GM21528 (cell line): ENCODE measurements at regions not wholly inside any gene's neighbourhood (a gene's known extent, or its start where the extent isn't known, plus 50 kb on each side); places are given as distances from the start of the nearest gene placed in this dataset.

Source experiments
- ATAC-seq: cut with Tn5 transposase; IDR thresholded peaks from one replicate; pipeline ENCODE4 v1.9.1; 2021; ENCODE audit warnings: mild to moderate bottlenecking, moderate library complexity; ENCODE audit not compliant: unreplicated experiment, low FRiP score

DNA sequence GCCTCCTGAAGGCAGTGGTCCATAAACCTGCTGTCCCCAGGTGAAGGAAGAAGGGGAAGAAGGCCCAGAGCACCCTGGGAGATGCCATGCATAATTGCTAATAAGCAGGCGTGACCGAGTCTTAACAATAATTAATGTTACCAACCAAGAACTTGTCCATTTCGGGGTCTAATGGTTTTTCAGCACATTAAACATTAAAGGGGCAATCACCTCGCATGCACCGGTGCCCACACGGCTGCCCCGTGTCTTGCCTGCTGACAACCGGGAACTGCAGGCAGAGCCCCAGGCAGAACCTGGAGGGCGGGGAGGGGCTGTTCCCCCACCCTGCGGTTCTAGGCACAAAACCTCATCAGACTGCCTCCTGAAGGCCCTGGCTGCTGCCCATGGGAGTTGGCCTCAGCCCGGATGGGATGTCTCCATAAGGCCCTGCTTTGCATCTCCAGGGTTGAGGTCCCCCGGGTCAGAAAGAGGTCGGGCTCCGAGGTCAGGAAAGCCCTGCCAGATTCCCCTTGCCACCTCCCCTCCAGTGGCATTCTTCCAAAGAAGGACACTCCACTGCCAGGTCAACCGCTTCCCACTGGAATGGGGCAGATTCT, 169.0 kb downstream of the BUD13 start:
- no peak for ATAC-seq

DNA sequence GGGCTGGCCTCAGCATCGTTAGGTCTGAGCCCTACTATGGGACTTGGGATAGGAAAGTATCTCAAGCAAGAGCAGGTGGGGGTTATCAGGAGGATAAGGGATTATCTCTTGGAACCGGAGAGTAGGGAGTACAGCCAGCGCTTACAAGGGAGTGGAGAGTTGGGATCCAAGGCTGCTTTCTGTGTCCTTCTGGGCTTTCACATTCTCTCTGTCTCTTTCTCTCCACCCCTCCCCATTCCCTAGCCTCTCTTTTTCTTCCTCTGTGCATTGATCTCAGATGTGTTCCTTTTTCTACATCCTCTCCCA, 170.2 kb downstream of the BUD13 start:
- no peak for ATAC-seq

DNA sequence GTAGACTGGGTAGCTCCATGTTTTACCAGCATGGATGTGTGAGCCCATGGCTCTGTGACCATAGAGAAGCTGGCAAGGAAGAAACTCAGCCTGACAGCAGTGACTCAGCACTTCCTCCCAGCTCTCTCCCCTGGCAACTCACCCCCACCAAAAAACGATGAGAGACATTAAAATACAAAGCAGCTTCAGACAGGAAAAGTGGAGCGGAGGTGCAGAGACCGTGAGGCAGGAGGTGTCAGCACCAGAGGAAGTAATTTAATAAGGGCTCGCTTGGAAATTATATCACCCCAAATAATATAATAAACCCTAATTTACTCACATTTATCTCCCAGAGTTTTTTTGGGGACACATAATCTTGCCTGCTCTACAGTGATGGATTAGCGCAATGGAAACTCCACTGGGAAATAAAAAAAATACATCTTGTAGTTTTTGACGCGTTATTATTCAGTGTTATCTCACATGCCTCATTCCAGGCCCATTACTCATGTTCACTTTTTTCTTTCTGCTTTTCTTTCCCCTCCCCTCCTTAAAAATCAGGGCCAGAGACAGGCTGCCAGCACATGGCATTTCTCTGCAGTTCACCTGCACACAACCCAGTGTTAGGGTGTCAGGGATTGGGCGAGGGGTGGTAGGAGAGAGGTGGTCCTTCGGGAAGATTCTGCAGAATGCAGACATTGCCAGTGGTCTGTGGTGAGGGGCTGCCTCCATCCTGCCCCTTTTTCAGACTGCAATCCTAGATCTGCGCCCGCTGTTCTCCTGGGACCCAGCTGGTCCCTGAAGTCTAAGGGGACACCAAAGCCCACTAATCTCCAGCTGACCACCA, 170.8 kb downstream of the BUD13 start:
- no peak for ATAC-seq

DNA sequence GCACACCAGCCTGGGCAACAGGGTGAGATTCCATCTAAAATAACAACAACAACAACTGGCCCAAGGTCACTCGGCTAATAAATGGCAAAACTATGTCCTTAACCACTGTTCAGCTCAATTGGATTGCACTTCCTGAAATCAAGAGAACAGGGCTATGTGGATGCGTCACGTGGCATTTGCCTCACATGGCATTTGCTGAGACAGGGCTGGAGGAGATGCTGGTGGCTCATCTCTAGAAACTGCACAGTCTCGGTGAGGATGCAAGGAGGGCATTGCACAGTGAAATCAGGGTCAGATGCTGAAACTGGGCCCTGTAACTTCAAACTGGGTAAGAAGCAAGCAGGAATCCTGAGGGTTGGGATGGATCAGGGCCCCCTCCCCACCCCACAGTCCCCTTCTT, 171.9 kb downstream of the BUD13 start:
- ATAC-seq, result no peak

DNA sequence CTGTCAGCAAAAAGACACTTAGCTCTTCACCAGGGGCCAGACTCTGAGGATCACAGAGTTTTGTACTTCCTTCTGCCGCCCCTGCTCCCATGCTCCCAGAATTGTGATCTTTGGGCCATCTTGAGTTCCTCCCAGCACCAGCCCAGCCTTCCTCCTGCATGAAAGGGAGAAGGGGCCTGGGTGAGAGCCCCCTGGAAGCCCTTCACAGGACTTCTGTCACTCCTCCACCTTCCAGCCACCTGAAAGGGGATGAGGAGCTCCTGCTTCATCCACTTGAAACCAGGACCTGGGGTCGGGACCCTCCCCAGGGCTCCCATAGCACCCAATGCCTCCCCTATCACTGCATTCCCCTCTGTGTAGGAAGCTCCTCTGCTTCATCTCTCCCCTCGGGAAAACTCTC, 174.2 kb downstream of the BUD13 start:
- no peak for ATAC-seq

DNA sequence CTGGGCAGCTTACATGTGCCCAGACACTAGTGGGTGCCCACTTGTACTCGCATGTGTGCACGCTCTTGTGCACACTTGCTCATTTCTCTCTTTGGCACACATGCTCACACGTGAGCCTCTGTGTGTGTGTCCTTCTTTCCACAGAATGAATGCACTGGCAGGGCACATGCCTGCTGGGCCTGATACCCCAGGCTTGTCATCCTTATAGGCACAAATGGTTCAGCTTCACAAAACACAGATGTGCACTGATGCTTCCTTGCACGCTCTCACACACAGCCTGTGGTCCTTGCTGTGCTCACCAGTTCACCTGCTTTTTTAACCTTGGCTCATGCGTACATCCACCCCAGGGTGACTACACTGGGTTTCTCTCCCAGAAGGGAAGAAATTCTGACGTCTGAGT, 174.8 kb downstream of the BUD13 start:
- ATAC-seq, result no peak

DNA sequence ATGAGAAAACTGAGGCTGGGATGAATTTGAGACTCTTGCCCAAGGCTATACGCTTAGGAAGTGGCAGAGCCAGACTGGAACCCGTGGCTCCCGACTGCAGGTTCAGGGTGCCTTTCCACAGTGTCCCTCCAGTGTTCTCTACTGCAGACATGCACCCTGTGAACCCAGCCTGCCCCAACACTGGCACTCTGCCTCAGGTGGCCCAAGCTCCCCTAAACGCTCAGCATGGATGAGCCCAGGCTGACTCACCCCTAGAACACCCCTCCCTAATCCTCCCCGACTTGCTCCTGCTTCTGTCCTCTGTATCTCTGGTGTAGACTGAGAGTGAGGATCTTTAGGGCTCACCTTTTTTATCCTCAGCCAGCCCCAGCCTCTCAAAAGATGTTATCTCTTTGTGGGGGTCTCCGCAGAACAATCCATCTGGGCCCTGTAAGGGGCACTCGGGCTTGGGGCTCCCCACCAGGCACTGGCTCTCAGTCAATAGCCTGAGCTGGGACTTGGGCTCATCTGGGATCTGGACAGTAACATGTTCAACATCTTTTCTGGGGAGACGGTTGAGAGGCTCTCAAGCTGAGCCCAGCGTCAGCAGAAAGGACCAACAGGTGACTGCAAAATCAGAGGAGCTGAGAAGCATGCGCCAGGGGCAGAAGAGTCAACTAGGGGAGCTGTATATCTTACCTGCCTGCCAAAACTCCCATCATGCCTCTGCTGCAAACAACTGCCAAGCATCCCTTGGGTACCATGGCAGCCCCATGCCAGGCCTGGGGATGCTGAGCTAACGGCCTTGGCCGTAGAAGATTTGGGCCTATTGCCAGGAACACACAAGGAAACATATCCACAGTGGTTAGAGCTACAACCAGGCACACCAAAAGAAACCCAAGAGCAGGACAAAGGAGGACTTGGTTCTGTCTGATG, 176.2 kb downstream of the BUD13 start:
- no peak for ATAC-seq

DNA sequence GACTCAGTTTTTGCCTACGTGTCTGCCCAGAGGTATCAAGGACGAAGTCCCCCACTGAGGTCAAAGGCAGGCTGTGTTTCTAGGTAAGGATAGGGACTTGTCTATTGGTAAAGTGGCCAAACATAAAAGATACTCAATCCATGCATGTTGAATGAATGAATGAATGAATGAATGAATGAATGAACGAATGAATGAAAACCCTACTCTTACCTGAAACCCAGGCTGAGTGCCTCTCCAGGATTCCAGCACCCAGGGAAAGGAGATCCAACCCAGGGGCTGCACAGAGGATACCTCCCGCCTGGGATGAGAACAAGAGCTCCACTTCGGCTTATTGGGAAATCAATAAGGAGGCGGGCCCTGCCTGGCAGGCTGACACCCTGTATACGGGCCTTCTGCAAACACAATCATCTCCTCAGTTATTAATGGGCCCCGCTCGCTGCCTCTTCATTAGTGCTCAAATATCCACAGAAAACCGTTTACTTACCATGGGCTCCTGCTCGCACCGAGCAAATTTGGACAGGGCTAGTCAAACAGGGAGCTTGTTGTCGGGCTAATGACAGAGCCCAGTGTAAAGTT, 177.4 kb downstream of the BUD13 start:
- ATAC-seq, result no peak

DNA sequence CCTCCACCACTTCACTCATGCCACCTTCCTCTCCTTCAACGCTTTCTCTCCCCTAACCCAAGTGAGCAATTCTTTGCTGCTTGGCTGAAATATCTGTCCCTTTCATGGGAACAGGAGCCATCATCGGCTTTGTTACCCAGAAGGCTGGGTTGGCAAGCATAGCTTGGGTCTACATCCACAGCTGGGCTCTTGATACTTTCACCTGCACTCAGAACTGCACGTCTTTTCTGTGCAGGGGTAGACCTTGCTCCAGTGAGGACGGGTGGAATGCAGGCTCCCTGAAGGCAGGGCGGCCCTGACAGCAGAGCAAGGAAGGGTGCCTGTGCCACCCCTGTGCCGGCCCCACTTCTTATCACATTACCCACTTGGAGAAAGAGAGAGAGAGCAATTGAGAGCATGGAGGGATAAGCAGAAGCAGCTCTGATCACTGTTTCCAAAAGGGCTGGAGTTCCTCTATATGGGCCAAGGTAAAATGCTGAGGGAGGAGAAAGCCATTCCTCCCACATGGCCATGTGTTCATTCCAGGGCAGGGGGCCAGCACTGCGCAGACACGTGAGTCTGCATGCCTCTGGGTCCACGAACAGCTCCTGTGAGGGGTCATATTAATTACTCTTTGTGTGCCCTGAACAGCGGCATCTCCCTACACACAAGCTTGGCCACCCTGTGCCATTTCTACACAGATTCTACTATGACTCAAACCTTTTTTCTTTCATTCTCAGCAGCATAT, 181.8 kb downstream of the BUD13 start:
- ATAC-seq, result no peak

DNA sequence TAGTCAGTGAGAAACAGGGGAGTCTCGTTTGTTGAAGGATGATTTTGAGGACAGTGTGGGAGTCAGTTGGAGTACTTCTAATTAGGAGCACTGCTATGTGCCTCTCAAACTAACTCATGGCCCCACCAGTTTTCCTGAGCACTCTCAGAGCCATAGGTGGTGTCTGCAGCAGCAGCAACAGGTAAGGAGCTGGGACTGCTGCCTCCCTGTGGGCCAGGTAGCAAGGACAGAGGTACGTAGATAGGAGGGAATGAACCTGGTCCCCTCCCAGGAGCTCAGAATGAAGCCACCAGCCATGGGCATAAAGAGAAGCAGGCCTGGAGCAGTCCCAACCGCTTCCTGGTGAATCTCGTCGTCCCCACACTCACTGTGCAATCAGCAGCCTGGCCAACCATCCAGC, 183.4 kb downstream of the BUD13 start:
- no peak for ATAC-seq

DNA sequence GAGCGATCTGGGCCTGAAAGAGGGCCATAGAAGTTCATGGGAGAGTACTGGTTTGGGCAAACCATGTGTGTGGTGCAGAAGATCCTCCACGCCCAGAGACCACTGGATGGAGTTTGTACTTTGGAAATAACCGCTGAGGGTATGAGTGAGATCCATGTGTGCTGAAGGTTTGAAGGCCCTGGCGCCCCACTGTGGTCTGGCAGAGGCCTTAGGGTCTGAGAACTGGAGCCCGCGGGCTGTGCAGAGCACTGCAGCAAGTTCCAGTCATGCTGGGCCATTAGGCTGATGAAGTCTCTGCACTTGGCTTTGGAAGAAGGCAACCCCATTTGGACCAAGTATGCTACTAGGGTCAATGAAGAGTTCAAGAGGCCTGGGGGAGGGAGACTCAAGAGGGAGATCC, 186.4 kb downstream of the BUD13 start:
- ATAC-seq, result no peak

DNA sequence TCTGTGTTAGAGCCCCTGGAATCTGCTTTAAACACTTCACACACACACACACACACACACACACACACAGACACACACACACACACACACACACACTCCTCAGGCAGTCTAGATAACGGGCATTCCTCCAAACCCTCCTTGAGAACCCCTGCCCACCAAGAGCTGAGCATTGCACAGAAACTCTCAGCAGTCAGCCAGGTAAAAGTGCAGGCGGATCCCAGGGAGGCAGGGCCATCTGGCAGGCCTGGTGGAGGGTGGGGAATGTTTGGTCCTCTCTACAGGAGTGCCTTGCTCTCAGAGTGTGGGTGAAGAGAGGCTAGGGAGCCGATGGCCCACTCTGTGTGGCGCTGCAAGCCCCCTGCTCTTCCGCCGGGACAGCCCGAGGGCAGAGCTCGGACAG, 190.2 kb downstream of the BUD13 start:
- no peak for ATAC-seq

DNA sequence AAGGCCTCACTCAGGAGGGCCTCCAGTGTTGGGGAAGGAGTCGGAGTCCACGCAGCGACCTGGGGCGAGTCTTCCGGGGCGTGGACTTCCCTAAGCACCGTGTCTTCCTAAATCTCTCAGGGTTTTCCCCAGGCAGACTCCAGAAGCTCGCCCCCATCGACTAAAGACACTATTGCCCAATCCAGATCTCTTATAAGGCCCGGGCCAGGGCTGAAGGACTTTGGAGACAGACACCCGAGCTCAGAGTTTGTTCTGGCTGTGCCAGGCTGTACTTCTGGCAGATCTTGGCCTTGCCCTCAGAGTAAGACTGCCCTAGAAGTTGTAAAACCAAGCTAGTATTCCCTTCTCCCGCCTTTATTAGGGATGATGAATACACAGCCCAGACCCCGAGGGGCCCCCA, 191.4 kb downstream of the BUD13 start:
- no peak for ATAC-seq

DNA sequence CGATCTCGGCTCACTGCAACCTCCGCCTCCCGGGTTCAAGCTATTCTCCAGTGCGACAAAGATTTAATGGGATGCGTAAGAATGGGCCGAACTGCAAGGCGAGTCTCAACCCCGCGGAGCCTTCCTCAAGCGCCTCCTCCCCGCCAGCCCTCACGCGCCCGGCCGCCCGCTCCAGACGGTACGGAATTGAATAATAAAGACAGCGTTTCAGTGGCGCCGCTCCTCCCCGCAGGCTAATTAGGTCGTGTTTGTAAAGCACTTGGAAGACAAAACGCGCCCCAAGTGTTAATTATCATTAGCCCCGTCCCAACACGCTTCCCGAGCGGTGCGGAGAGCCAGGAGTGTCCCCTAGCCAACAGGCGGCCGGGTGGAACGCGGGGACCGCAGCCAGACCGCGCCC, 192.0 kb downstream of the BUD13 start:
- no peak for ATAC-seq

DNA sequence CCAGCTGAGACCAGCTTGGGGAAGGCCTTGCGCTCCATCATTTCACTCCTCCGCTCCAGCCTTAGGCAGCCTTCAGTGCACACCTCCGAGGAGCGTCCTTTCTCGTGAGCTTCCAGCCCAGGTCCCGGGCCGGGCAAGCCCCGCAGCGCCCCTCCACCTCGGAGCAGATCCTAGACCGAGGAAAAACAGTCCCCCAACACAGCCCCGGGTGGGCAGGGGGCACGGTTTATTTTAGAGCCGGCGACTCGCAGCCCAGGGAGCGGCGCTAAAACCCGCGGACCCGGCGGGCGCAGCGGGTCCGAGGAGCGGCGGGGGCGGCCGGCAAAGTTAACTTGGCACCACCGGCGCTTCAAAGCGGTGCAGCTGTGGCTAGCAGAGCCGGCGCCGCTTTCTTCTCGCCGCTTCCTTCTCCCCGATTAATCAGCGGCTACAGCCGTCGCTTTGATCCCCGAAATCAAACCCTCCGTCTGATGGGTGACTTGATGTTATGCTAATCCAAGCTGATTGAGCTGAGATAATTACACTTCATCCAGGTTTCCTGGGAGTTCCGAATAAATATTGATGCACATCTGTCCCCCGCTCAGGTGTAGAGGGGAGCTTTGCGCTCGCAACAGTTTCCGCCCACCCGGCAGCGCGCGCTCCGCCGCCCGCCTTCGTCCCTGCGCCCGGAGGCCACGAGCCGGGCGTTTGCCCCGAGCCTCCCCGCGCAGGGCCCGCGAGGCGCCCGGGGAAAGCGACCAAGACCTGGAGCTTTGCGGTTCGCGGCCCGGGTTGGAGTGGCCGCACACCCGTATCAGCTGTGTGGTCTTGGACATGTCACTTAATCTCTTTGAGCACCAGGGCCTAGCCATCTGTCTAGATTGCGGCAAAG, 192.7 kb downstream of the BUD13 start:
- ATAC-seq, result no peak

DNA sequence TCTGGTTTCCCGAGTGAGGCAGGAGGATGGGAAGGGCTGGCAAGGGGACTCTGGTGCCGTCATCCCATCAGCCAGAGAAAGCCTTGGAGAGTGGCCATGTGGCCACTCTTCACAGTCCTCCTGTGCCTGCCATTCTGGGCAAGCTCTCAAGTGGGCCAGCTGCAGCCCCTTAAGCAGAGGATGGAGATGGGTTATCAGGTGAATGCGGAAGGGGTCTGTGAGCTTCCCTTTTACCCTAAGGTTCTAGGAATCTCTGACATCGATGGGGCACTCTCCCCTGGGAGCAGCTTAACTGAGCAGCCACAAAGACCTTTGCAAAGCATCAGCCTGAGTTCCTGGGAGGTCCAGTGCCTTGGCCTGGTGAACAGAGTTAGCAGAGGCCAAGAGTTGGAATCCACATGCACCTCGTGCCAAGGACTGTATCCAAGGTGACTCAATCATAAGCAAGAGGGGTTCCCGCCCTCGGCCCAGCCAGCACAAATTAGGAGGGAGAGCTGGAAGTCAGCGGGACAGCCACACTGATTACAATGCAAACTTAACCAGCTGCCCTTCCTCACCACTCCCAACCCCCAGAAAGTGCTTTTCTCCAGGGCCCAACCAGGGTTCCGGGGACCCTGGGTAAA, 193.6 kb downstream of the BUD13 start:
- no peak for ATAC-seq

DNA sequence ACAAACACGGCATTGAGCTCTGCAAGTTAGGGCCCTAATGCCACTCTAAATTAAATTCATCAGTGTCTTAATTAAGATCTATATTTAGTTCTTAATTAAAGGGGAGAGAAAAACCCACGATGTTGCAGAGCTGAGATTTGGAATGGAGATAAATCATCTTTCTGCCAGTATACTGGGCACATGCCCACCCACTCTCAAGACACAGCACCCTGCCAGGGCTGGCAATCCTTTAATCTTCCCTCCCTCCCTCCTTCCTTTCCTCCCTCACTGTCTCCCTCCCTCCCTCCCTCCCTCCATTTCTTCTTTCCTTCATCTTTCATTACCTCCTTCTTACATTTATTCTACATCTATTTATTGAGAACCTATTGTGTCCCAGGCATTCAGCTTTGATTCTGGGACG, 194.8 kb downstream of the BUD13 start:
- no peak for ATAC-seq

DNA sequence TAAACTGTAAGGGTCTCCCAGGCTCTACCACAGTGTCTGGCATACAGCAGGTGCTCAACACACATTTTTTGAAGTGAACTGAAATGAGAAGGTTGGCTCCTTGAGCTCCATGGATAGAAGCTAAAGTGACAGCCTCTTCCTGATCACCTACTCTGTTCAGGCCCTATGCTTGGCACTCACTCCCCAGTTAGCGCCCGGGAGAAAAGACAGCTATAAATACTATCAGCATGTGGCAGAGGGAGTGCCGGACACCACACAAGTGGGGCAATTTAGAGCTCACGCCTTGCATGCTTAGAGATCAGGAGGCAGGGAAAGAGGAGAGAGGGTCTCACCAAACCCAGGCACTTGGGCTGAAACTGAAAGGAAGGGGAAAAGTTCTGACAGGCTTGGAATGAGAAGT, 195.5 kb downstream of the BUD13 start:
- ATAC-seq, result no peak

DNA sequence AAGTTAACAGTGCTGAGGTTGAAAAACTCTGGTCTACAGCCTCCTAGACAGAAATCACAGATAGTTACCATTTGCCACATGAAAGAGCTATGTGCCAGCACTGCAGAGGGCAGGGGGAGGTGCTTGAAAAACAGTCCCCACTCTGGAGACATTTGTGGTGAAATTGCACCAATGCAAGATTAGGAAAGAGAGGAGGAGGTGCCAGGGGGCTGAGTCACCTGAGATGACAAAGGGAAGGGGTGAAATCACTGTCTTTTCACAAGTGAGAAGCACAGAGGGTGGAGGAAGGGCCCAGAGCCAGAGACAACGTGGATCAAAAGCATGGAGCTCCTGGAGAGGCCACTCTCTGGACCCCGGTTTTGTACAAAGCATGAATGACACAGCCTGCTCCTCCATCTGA, 196.3 kb downstream of the BUD13 start:
- no peak for ATAC-seq
